ENCODE measurements at regions not wholly inside any gene's neighbourhood (a gene's known extent, or its start where the extent isn't known, plus 50 kb on each side); places are given as distances from the start of the nearest gene placed in this dataset.

DNA sequence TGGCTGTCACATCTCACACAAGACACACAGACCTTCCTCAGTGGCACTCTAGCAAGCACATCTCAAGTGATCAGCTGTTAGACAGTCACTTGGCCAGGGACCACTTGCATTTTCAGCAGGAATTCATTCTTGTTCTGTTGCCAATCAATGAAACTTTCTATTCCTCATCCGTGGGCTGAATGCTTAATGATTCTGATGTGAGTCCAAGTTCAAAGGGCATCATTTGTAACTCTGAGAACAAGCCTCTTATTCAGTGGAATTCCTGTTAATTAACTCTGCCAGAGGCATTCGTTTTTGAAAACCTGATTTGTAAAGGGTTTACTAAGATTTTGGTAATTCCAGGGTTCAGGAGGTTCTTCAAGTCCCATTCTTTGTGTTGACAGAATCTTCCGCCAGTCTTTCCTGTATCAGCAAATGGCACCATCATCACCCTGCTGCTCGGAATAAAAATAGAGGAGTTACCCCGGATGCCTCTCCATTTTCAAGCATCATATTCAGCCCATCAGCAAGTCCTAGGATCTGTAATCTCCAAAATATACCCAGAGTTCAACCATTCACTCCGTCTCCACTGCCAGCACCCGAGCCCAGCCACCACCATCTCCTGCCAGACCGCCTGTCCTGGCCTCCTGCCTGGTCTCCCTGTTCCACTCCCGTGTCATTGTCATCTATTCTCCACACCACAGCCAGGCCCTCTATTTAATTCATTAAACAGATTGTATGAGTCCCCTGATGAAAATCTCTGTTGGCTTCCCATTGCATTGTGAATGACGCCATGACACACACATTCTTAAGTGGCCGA, 473.4 kb downstream of the AACS start:
- Histone ChIP-seq H3K36me3 (replicated peaks) (no peaks in the 10 kb centered on the region), H3K27ac (no peak overlapping the region), H3K27me3 (replicated peaks) (no peaks in the 10 kb centered on the region), H3K4me3 (ENCODE audit: low read depth, low read length) (no peak overlapping the region)
- DNase-seq = no peak
- in situ Hi-C loops (cut with HindIII; ENCODE audit: low pct_ligation_motif_present, low sequenced_read_pairs) = no loop called here
- TF ChIP-seq, protein P1, sequence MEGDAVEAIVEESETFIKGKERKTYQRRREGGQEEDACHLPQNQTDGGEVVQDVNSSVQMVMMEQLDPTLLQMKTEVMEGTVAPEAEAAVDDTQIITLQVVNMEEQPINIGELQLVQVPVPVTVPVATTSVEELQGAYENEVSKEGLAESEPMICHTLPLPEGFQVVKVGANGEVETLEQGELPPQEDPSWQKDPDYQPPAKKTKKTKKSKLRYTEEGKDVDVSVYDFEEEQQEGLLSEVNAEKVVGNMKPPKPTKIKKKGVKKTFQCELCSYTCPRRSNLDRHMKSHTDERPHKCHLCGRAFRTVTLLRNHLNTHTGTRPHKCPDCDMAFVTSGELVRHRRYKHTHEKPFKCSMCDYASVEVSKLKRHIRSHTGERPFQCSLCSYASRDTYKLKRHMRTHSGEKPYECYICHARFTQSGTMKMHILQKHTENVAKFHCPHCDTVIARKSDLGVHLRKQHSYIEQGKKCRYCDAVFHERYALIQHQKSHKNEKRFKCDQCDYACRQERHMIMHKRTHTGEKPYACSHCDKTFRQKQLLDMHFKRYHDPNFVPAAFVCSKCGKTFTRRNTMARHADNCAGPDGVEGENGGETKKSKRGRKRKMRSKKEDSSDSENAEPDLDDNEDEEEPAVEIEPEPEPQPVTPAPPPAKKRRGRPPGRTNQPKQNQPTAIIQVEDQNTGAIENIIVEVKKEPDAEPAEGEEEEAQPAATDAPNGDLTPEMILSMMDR (IDR thresholded peaks at IDR 0.05; ENCODE audit: low read depth, low read length, missing control alignments) = no peak

DNA sequence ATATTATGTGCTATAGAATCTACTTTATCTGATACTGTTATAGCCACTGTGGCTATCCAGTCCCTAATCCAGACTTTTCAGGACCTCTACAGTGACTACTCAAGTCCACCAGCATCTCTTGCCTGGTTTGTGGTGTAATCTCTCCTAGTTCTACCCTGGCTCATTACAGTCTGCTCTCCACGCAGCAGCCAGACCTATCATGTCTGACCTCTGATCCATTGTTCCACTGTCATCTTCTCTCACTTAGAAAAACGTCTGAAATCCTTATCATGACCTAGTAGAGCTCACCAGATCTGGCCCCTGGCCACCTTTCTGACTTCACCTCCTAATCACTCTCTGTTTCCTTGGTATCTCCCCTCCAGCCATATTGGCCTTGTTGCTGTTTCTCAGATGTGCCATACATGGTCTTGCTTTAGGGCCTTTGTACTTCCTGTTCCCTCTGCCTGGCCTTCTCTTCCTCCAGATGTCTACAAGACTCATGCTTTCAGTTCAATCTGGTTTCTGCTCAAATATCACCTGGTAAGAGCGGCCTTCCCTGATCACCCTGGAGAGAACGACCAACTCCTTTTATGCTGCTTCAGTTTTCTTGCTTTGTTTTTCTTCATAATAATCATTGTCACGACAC, 475.5 kb downstream of the AACS start:
- H3K36me3 ChIP-seq (replicated peaks) = no peaks in the 10 kb centered on the region
- TF ChIP-seq, protein P1 (IDR thresholded peaks at IDR 0.05; ENCODE audit: low read depth, low read length, missing control alignments) = no peak
- no peak for DNase-seq
- no peaks in the 10 kb centered on the region for H3K27me3 ChIP-seq (replicated peaks)
- no peak overlapping the region for H3K4me3 ChIP-seq (ENCODE audit: low read depth, low read length)
- H3K27ac ChIP-seq = no peak overlapping the region
- in situ Hi-C loops (cut with HindIII; ENCODE audit: low pct_ligation_motif_present, low sequenced_read_pairs) = no loop called here

DNA sequence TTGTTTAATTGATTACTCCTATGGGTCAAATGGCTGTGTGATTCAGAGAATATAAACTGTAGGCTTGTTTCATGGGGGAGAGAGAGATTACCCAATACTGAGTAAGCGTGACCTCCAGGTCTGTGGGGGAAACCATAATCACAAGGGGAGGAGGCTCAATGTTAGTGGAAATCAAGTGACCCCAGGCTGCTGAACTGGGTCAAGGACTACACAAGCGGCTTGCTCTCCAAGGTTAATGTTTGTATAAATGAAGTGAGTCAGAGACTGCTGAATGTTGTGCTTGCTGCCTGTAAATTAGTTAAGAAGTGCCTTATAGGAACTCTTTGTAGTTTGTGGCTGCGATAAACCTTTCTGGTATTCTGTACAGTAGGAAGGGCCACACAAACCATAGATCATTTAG, 479.7 kb downstream of the AACS start:
- DNase-seq = no peak
- Histone ChIP-seq H3K27ac (no peak overlapping the region), H3K27me3 (replicated peaks) (no peaks in the 10 kb centered on the region), H3K4me3 (ENCODE audit: low read depth, low read length) (no peak overlapping the region), H3K36me3 (replicated peaks) (no peaks in the 10 kb centered on the region)
- in situ Hi-C loops (cut with HindIII; ENCODE audit: low pct_ligation_motif_present, low sequenced_read_pairs) = no loop called here
- TF ChIP-seq, protein P1 (IDR thresholded peaks at IDR 0.05; ENCODE audit: low read depth, low read length, missing control alignments) = no peak

DNA sequence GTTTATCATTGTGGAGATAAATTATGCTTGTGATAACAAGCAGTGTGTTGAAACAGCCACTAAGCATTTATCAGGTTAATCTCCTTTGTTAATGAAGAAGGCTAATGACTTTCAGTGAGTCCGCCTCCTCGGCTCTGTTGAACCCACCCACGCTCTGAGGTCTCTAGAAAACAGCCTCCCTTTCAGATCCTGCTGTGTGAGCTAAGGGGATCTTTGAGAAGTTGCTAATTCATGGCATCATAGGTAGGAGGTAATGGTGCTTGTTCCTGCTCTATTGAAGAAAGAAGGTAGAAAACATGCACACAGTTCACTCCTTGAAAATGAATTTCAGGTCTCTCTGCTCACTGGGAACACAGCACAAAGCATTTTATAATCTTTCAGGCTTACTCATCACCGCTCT, 483.9 kb downstream of the AACS start:
- H3K4me3 ChIP-seq (ENCODE audit: low read depth, low read length) = no peak overlapping the region
- TF ChIP-seq, protein P1 (IDR thresholded peaks at IDR 0.05; ENCODE audit: low read depth, low read length, missing control alignments) = no peak

DNA sequence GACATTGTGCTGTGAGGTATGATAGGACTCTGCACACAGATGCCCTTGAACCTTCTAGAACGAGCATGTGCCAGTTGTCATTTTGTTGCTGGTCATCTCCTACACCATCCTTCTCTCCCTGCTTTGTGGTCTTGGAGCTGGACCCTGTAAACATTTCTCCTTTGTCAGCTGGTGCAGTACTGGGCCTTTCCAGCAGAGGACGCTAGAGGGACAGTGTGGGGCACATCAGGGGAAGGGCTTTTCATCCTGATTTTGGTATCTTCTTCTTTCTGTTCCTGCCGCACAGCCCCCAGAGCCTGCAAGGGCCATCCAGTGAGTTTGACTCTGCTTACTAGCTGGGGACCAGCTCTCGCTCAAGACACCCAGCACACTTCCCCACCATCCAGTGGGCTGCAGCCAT, 484.6 kb downstream of the AACS start:
- Histone ChIP-seq H3K4me3 (ENCODE audit: low read depth, low read length) (no peak overlapping the region), H3K27me3 (replicated peaks) (no peaks in the 10 kb centered on the region), H3K36me3 (replicated peaks) (no peaks in the 10 kb centered on the region), H3K27ac (no peak overlapping the region)
- in situ Hi-C loops (cut with HindIII; ENCODE audit: low pct_ligation_motif_present, low sequenced_read_pairs) = no loop called here
- DNase-seq = no peak
- TF ChIP-seq, protein P1 (IDR thresholded peaks at IDR 0.05; ENCODE audit: low read depth, low read length, missing control alignments) = peak; percentile 43

More for the DNA sequence above, 483.9 kb downstream of the AACS start:
- no peak overlapping the region for H3K27ac ChIP-seq
- no peaks in the 10 kb centered on the region for H3K27me3 ChIP-seq (replicated peaks)
- in situ Hi-C loops (cut with HindIII; ENCODE audit: low pct_ligation_motif_present, low sequenced_read_pairs) = no loop called here
- no peaks in the 10 kb centered on the region for H3K36me3 ChIP-seq (replicated peaks)
- DNase-seq = no peak
